H1 (cell line): ENCODE measurements at regions not wholly inside any gene's neighbourhood (a gene's known extent, or its start where the extent isn't known, plus 50 kb on each side); places are given as distances from the start of the nearest gene placed in this dataset.

Experiments used
- EZH2 ChIP-seq: fragments of 200-600 bp; sonication (generic); IDR thresholded peaks from 2 replicates; pipeline ENCODE4 v1.7.1; 2012; ENCODE audit warnings: low read depth, mild to moderate bottlenecking, moderate library complexity, low read length, inconsistent platforms; ENCODE audit not compliant: severe bottlenecking
- FOSL1 ChIP-seq: IDR thresholded peaks from 2 replicates; pipeline ENCODE4 v1.6.1; 2011; ENCODE audit warnings: mild to moderate bottlenecking, low read depth, low read length, moderate library complexity; ENCODE audit not compliant: insufficient read depth
- KDM1A ChIP-seq: fragments of 200-600, 300-600 bp; sonication (generic); IDR thresholded peaks from 2 replicates; pipeline ENCODE4 v1.7.1; 2016; ENCODE audit warnings: mild to moderate bottlenecking, low read length, borderline replicate concordance
- KDM4A ChIP-seq: IDR thresholded peaks from one replicate; pipeline ENCODE4 v1.7.1; 2012; ENCODE audit warnings: low read depth, mild to moderate bottlenecking, moderate library complexity, low read length, inconsistent platforms; ENCODE audit not compliant: severe bottlenecking
- RBBP5 ChIP-seq: IDR thresholded peaks from 2 replicates; pipeline ENCODE4 v1.7.1; 2012; ENCODE audit warnings: low read depth, mild to moderate bottlenecking, inconsistent platforms, low read length, moderate library complexity, borderline replicate concordance
- SAP30 ChIP-seq: fragments of 300-600 bp; sonication (generic); IDR thresholded peaks from 2 replicates; pipeline ENCODE4 v1.7.1; 2012; ENCODE audit warnings: low read length, moderate library complexity, mild to moderate bottlenecking, inconsistent platforms; ENCODE audit not compliant: insufficient read depth, insufficient replicate concordance
- SIN3A ChIP-seq, 2 experiments: IDR thresholded peaks in 1 of 2; conservative IDR thresholded peaks in 1 of 2; 2 replicates each; pipeline ENCODE4 v1.6.1; 2011 to 2012; ENCODE audit warnings: low read length in 2 of 2, improper control_type of control experiment in 1 of 2, low read depth in 1 of 2, mild to moderate bottlenecking in 1 of 2
- SUZ12 ChIP-seq: fragments of 200-600 bp; sonication (generic); IDR thresholded peaks from 2 replicates; pipeline ENCODE4 v1.6.1; 2012; ENCODE audit warnings: mild to moderate bottlenecking, inconsistent platforms, low read length, moderate library complexity, mixed read lengths
- TAF1 ChIP-seq: IDR thresholded peaks from 2 replicates; pipeline ENCODE4 v1.6.1; 2011; ENCODE audit warnings: mild to moderate bottlenecking, low read depth, low read length
- TF ChIP-seq, protein P1 (sequence below): fragments of 300-600 bp; sonication (generic); IDR thresholded peaks from 2 replicates; pipeline ENCODE4 v1.7.1; 2012; ENCODE audit warnings: low read length, moderate library complexity, mild to moderate bottlenecking, inconsistent platforms; ENCODE audit not compliant: insufficient replicate concordance
- TF ChIP-seq, protein P2 (sequence below): IDR thresholded peaks from 2 replicates; pipeline ENCODE4 v1.6.1; 2012; ENCODE audit warnings: inconsistent platforms

DNA sequence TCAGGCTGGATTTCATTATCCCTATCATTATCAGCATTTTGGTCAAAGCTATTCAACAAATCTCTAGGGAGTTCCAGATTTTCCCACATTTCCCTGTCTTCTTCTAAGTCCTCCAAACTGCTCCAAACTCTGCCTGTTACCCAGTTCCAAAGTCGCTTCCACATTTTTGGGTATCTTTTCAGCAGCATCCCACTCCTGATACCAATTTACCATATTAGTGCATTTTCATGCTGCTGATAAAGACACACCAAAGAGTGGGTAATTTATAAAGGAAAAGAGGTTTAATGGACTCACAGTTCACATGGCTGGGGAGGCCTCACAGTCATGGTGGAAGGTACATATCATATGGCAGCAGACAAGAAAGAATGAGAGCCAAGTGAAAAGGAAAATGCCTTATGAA, 132.8 kb upstream of the SLC7A11 start (continued):
- TF ChIP-seq, protein P1, sequence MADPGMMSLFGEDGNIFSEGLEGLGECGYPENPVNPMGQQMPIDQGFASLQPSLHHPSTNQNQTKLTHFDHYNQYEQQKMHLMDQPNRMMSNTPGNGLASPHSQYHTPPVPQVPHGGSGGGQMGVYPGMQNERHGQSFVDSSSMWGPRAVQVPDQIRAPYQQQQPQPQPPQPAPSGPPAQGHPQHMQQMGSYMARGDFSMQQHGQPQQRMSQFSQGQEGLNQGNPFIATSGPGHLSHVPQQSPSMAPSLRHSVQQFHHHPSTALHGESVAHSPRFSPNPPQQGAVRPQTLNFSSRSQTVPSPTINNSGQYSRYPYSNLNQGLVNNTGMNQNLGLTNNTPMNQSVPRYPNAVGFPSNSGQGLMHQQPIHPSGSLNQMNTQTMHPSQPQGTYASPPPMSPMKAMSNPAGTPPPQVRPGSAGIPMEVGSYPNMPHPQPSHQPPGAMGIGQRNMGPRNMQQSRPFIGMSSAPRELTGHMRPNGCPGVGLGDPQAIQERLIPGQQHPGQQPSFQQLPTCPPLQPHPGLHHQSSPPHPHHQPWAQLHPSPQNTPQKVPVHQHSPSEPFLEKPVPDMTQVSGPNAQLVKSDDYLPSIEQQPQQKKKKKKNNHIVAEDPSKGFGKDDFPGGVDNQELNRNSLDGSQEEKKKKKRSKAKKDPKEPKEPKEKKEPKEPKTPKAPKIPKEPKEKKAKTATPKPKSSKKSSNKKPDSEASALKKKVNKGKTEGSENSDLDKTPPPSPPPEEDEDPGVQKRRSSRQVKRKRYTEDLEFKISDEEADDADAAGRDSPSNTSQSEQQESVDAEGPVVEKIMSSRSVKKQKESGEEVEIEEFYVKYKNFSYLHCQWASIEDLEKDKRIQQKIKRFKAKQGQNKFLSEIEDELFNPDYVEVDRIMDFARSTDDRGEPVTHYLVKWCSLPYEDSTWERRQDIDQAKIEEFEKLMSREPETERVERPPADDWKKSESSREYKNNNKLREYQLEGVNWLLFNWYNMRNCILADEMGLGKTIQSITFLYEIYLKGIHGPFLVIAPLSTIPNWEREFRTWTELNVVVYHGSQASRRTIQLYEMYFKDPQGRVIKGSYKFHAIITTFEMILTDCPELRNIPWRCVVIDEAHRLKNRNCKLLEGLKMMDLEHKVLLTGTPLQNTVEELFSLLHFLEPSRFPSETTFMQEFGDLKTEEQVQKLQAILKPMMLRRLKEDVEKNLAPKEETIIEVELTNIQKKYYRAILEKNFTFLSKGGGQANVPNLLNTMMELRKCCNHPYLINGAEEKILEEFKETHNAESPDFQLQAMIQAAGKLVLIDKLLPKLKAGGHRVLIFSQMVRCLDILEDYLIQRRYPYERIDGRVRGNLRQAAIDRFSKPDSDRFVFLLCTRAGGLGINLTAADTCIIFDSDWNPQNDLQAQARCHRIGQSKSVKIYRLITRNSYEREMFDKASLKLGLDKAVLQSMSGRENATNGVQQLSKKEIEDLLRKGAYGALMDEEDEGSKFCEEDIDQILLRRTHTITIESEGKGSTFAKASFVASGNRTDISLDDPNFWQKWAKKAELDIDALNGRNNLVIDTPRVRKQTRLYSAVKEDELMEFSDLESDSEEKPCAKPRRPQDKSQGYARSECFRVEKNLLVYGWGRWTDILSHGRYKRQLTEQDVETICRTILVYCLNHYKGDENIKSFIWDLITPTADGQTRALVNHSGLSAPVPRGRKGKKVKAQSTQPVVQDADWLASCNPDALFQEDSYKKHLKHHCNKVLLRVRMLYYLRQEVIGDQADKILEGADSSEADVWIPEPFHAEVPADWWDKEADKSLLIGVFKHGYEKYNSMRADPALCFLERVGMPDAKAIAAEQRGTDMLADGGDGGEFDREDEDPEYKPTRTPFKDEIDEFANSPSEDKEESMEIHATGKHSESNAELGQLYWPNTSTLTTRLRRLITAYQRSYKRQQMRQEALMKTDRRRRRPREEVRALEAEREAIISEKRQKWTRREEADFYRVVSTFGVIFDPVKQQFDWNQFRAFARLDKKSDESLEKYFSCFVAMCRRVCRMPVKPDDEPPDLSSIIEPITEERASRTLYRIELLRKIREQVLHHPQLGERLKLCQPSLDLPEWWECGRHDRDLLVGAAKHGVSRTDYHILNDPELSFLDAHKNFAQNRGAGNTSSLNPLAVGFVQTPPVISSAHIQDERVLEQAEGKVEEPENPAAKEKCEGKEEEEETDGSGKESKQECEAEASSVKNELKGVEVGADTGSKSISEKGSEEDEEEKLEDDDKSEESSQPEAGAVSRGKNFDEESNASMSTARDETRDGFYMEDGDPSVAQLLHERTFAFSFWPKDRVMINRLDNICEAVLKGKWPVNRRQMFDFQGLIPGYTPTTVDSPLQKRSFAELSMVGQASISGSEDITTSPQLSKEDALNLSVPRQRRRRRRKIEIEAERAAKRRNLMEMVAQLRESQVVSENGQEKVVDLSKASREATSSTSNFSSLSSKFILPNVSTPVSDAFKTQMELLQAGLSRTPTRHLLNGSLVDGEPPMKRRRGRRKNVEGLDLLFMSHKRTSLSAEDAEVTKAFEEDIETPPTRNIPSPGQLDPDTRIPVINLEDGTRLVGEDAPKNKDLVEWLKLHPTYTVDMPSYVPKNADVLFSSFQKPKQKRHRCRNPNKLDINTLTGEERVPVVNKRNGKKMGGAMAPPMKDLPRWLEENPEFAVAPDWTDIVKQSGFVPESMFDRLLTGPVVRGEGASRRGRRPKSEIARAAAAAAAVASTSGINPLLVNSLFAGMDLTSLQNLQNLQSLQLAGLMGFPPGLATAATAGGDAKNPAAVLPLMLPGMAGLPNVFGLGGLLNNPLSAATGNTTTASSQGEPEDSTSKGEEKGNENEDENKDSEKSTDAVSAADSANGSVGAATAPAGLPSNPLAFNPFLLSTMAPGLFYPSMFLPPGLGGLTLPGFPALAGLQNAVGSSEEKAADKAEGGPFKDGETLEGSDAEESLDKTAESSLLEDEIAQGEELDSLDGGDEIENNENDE, result no peak
- TF ChIP-seq FOSL1 (no peak), TAF1 (no peak), SAP30 (no peak), KDM1A (no peak), SUZ12 (no peak), RBBP5 (no peak), KDM4A (no peak), SIN3A (conservative IDR thresholded peaks at IDR 0.05 in 1 of 2, IDR thresholded peaks at IDR 0.05 in 1 of 2; ENCODE audit: low read depth in 1 of 2, low read length in 2 of 2) (no peak), EZH2 (no peak)
- TF ChIP-seq, protein P2, sequence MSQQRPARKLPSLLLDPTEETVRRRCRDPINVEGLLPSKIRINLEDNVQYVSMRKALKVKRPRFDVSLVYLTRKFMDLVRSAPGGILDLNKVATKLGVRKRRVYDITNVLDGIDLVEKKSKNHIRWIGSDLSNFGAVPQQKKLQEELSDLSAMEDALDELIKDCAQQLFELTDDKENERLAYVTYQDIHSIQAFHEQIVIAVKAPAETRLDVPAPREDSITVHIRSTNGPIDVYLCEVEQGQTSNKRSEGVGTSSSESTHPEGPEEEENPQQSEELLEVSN, result no peak
